ENCODE measurements at regions not wholly inside any gene's neighbourhood (a gene's known extent, or its start where the extent isn't known, plus 50 kb on each side); places are given as distances from the start of the nearest gene placed in this dataset.

- H3K4me3 ChIP-seq (ENCODE audit: low read depth in 1 of 3, low read length in 3 of 3) = no peak overlapping the region
- no peak overlapping the region for H3K27ac ChIP-seq (ENCODE audit: low read depth in 1 of 2, low read length in 2 of 2)
- H3K9ac ChIP-seq (ENCODE audit: low read depth in 1 of 2, low read length in 2 of 2) = no peak overlapping the region
- H3K36me3 ChIP-seq (ENCODE audit: control insufficient read depth in 4 of 4, insufficient read depth in 3 of 4, low read depth in 1 of 4, low read length in 3 of 4) = no peaks in the 10 kb centered on the region
- H3K9me3 ChIP-seq (ENCODE audit: control insufficient read depth in 4 of 4, low read length in 3 of 4) = no peaks in the 10 kb centered on the region
- TF ChIP-seq YY1 (IDR thresholded peaks at IDR 0.05) = no peak
- no peak for TF ChIP-seq HNF4A (conservative IDR thresholded peaks at IDR 0.05)
- no peak for TF ChIP-seq GABPA (IDR thresholded peaks at IDR 0.05 in 1 of 2, conservative IDR thresholded peaks at IDR 0.05 in 1 of 2)
- TF ChIP-seq FOXA2 (IDR thresholded peaks at IDR 0.05) = no peak
- no peak for DNase-seq (ENCODE audit: low spot score)
- no peaks in the 10 kb centered on the region for H3K27me3 ChIP-seq (ENCODE audit: control insufficient read depth in 4 of 4, insufficient read depth in 4 of 4, low read length in 3 of 4)
- H3K4me1 ChIP-seq (ENCODE audit: control insufficient read depth in 4 of 4, insufficient read depth in 4 of 4, low read length in 3 of 4) = no peaks in the 10 kb centered on the region
These were observed 182.7 kb downstream of the PABPC4L start for GRCh38 chr4:134018846-134019245.

- DNase-seq (ENCODE audit: low spot score) = no peak
- TF ChIP-seq FOXA1 (IDR thresholded peaks at IDR 0.05) = no peak
- no peak for TF ChIP-seq EGR1 (IDR thresholded peaks at IDR 0.05; ENCODE audit: low read depth in 2 of 2)
- no peak for TF ChIP-seq RXRA (IDR thresholded peaks at IDR 0.05)
- no peak for TF ChIP-seq YY1 (IDR thresholded peaks at IDR 0.05)
- TF ChIP-seq HNF4G (IDR thresholded peaks at IDR 0.05) = no peak
- no peak for TF ChIP-seq NR2F2 (IDR thresholded peaks at IDR 0.05)
- TF ChIP-seq RAD21 (IDR thresholded peaks at IDR 0.05) = no peak
- no peak for TF ChIP-seq CTCF (IDR thresholded peaks at IDR 0.05; ENCODE audit: low read depth, low read length, missing input control)
- TF ChIP-seq JUND (IDR thresholded peaks at IDR 0.05) = no peak
- TF ChIP-seq FOXA2 (IDR thresholded peaks at IDR 0.05) = no peak
- Histone ChIP-seq H3K27me3 (ENCODE audit: control insufficient read depth in 4 of 4, insufficient read depth in 4 of 4, low read length in 3 of 4) (no peaks in the 10 kb centered on the region), H3K4me1 (ENCODE audit: control insufficient read depth in 4 of 4, insufficient read depth in 4 of 4, low read length in 3 of 4) (no peaks in the 10 kb centered on the region), H3K36me3 (ENCODE audit: control insufficient read depth in 4 of 4, insufficient read depth in 3 of 4, low read depth in 1 of 4, low read length in 3 of 4) (no peaks in the 10 kb centered on the region), H3K27ac (ENCODE audit: low read depth in 1 of 2, low read length in 2 of 2) (no peak overlapping the region), H3K4me3 (ENCODE audit: low read depth in 1 of 3, low read length in 3 of 3) (no peak overlapping the region), H3K9ac (ENCODE audit: low read depth in 1 of 2, low read length in 2 of 2) (no peak overlapping the region), H3K9me3 (ENCODE audit: control insufficient read depth in 4 of 4, low read length in 3 of 4) (no peaks in the 10 kb centered on the region)
- WGBS = 79% methylated on average over 3 of the region's 3 CpGs
These were observed 200.5 kb downstream of the PABPC4L start for GRCh38 chr4:134001057-134001456.

GRCh38 chr4:133997436-133997835 is 204.2 kb downstream of the PABPC4L start:
- DNase-seq (ENCODE audit: low spot score) = no peak
- Histone ChIP-seq H3K36me3 (ENCODE audit: control insufficient read depth in 4 of 4, insufficient read depth in 3 of 4, low read depth in 1 of 4, low read length in 3 of 4) (no peaks in the 10 kb centered on the region), H3K4me1 (ENCODE audit: control insufficient read depth in 4 of 4, insufficient read depth in 4 of 4, low read length in 3 of 4) (no peaks in the 10 kb centered on the region), H3K27ac (ENCODE audit: low read depth in 1 of 2, low read length in 2 of 2) (no peak overlapping the region), H3K9me3 (ENCODE audit: control insufficient read depth in 4 of 4, low read length in 3 of 4) (no peaks in the 10 kb centered on the region), H3K9ac (ENCODE audit: low read depth in 1 of 2, low read length in 2 of 2) (no peak overlapping the region), H3K27me3 (ENCODE audit: control insufficient read depth in 4 of 4, insufficient read depth in 4 of 4, low read length in 3 of 4) (no peaks in the 10 kb centered on the region), H3K4me3 (ENCODE audit: low read depth in 1 of 3, low read length in 3 of 3) (no peak overlapping the region)
- no peak for TF ChIP-seq RXRA (IDR thresholded peaks at IDR 0.05)
- no peak for TF ChIP-seq CTCF (IDR thresholded peaks at IDR 0.05; ENCODE audit: low read depth, low read length, missing input control)
- TF ChIP-seq SP1 (IDR thresholded peaks at IDR 0.05) = no peak
- TF ChIP-seq ZBTB33 (IDR thresholded peaks at IDR 0.05) = no peak
- TF ChIP-seq FOXA1 (IDR thresholded peaks at IDR 0.05) = no peak
- no peak for TF ChIP-seq FOXA2 (IDR thresholded peaks at IDR 0.05)
- no peak for TF ChIP-seq RAD21 (IDR thresholded peaks at IDR 0.05)
- TF ChIP-seq ATF3 (IDR thresholded peaks at IDR 0.05) = no peak
- TF ChIP-seq JUND (IDR thresholded peaks at IDR 0.05) = no peak
- no peak for TF ChIP-seq HNF4G (IDR thresholded peaks at IDR 0.05)
- no peak for TF ChIP-seq YY1 (IDR thresholded peaks at IDR 0.05)
- no peak for TF ChIP-seq EGR1 (IDR thresholded peaks at IDR 0.05; ENCODE audit: low read depth in 2 of 2)
- TF ChIP-seq TAF1 (conservative IDR thresholded peaks at IDR 0.05) = no peak
- TF ChIP-seq MAX (IDR thresholded peaks at IDR 0.05) = no peak
- TF ChIP-seq HNF4A (conservative IDR thresholded peaks at IDR 0.05) = no peak
- TF ChIP-seq REST (IDR thresholded peaks at IDR 0.05) = no peak
- WGBS = 70% methylated on average over 1 of the region's 1 CpG
